ENCODE measurements at regions not wholly inside any gene's neighbourhood (a gene's known extent, or its start where the extent isn't known, plus 50 kb on each side); places are given as distances from the start of the nearest gene placed in this dataset.

- no peak for TF ChIP-seq CTCF (optimal IDR thresholded peaks at IDR 0.05 in 1 of 3, IDR thresholded peaks at IDR 0.05 in 1 of 3, conservative IDR thresholded peaks at IDR 0.05 in 1 of 3; ENCODE audit: extremely low read depth in 1 of 3, insufficient read depth in 2 of 3, low read length in 3 of 3)
- no peak for TF ChIP-seq EZH2 (IDR thresholded peaks at IDR 0.05; ENCODE audit: low read length)
Measured at GRCh38 chr16:8253718-8254117, 336.6 kb downstream of the TMEM114 start.
